ENCODE measurements at regions not wholly inside any gene's neighbourhood (a gene's known extent, or its start where the extent isn't known, plus 50 kb on each side); places are given as distances from the start of the nearest gene placed in this dataset.

- POLR2A ChIA-PET, result interaction anchor here (1.5 to 1.8 kb wide), 2 partner anchors 11 to 13 kb away, joined by 3 to 6 read pairs; no protein-coding TSS in a partner anchor
- CTCF ChIA-PET (ENCODE audit: unreplicated experiment), result no interaction called here
- H3K79me2 ChIP-seq (ENCODE audit: insufficient read depth, low read depth, low read length), result no peaks in the 10 kb centered on the region
- H3K4me3 ChIP-seq (ENCODE audit: low read depth, low read length, poor library complexity, severe bottlenecking), result no peak overlapping the region
- intact Hi-C loops (cut with micrococcal nuclease; ENCODE audit: unreplicated experiment), result no loop called here
- DNase-seq (ENCODE audit: low spot score), result no peak
- H3K9me3 ChIP-seq (ENCODE audit: low read length), result no peaks in the 10 kb centered on the region
- H2AFZ ChIP-seq (ENCODE audit: low read length), result no peak overlapping the region
- H3K36me3 ChIP-seq (ENCODE audit: insufficient read depth, low read length), result no peaks in the 10 kb centered on the region
- H3K4me2 ChIP-seq (ENCODE audit: low read length), result no peak overlapping the region
- no peaks in the 10 kb centered on the region for H4K20me1 ChIP-seq (ENCODE audit: insufficient read depth, low read length)
- H3K9me2 ChIP-seq (ENCODE audit: insufficient read depth, low read length), result no peaks in the 10 kb centered on the region
- H3K4me1 ChIP-seq (ENCODE audit: insufficient read depth, low read length, poor library complexity, severe bottlenecking), result no peaks in the 10 kb centered on the region
- H3K27ac ChIP-seq (ENCODE audit: low read depth, low read length, poor library complexity, severe bottlenecking), result no peak overlapping the region
- BruUV-seq (replicated peaks), result no TSS peak
- no peak for TF ChIP-seq EZH2phosphoT487 (IDR thresholded peaks at IDR 0.05; ENCODE audit: borderline replicate concordance, low read depth, low read length)
- TF ChIP-seq, protein P1, sequence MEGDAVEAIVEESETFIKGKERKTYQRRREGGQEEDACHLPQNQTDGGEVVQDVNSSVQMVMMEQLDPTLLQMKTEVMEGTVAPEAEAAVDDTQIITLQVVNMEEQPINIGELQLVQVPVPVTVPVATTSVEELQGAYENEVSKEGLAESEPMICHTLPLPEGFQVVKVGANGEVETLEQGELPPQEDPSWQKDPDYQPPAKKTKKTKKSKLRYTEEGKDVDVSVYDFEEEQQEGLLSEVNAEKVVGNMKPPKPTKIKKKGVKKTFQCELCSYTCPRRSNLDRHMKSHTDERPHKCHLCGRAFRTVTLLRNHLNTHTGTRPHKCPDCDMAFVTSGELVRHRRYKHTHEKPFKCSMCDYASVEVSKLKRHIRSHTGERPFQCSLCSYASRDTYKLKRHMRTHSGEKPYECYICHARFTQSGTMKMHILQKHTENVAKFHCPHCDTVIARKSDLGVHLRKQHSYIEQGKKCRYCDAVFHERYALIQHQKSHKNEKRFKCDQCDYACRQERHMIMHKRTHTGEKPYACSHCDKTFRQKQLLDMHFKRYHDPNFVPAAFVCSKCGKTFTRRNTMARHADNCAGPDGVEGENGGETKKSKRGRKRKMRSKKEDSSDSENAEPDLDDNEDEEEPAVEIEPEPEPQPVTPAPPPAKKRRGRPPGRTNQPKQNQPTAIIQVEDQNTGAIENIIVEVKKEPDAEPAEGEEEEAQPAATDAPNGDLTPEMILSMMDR (conservative IDR thresholded peaks at IDR 0.05; ENCODE audit: low read length), result no peak
These were observed 127.4 kb upstream of the TMEM161B start for GRCh38 chr5:88396000-88396535.

GRCh38 chr5:88395264-88395663 is 126.6 kb upstream of the TMEM161B start:
- ChIA-PET CTCF (ENCODE audit: unreplicated experiment) (no interaction called here), POLR2A (interaction anchor here (0.6 to 1.8 kb wide), 4 partner anchors 10 to 1000 kb away, joined by 3 to 6 read pairs (median 3); no protein-coding TSS in a partner anchor)
- DNase-seq (ENCODE audit: low spot score), result no peak
- no peaks in the 10 kb centered on the region for H3K9me3 ChIP-seq (ENCODE audit: low read length)
- H3K4me1 ChIP-seq (ENCODE audit: insufficient read depth, low read length, poor library complexity, severe bottlenecking), result no peaks in the 10 kb centered on the region
- intact Hi-C loops (cut with micrococcal nuclease; ENCODE audit: unreplicated experiment), result no loop called here
- H2AFZ ChIP-seq (ENCODE audit: low read length), result no peak overlapping the region
- H3K27ac ChIP-seq (ENCODE audit: low read depth, low read length, poor library complexity, severe bottlenecking), result no peak overlapping the region
- H3K4me2 ChIP-seq (ENCODE audit: low read length), result no peak overlapping the region
- H3K79me2 ChIP-seq (ENCODE audit: insufficient read depth, low read depth, low read length), result no peaks in the 10 kb centered on the region
- no peaks in the 10 kb centered on the region for H3K36me3 ChIP-seq (ENCODE audit: insufficient read depth, low read length)
- BruUV-seq (replicated peaks), result no TSS peak
- TF ChIP-seq, protein P1 (conservative IDR thresholded peaks at IDR 0.05; ENCODE audit: low read length), result no peak
- no peak for TF ChIP-seq EZH2phosphoT487 (IDR thresholded peaks at IDR 0.05; ENCODE audit: borderline replicate concordance, low read depth, low read length)
- H4K20me1 ChIP-seq (ENCODE audit: insufficient read depth, low read length), result no peaks in the 10 kb centered on the region
- no peaks in the 10 kb centered on the region for H3K9me2 ChIP-seq (ENCODE audit: insufficient read depth, low read length)
- H3K4me3 ChIP-seq (ENCODE audit: low read depth, low read length, poor library complexity, severe bottlenecking), result no peak overlapping the region

GRCh38 chr5:88394536-88395175 is 126.0 kb upstream of the TMEM161B start:
- TF ChIP-seq, protein P1 (conservative IDR thresholded peaks at IDR 0.05; ENCODE audit: low read length), result no peak
- H3K36me3 ChIP-seq (ENCODE audit: insufficient read depth, low read length), result no peaks in the 10 kb centered on the region
- intact Hi-C loops (cut with micrococcal nuclease; ENCODE audit: unreplicated experiment), result no loop called here
- no peak overlapping the region for H3K27ac ChIP-seq (ENCODE audit: low read depth, low read length, poor library complexity, severe bottlenecking)
- H4K20me1 ChIP-seq (ENCODE audit: insufficient read depth, low read length), result no peaks in the 10 kb centered on the region
- H3K9me2 ChIP-seq (ENCODE audit: insufficient read depth, low read length), result no peaks in the 10 kb centered on the region
- no peak for DNase-seq (ENCODE audit: low spot score)
- BruUV-seq (replicated peaks), result no TSS peak
- no peak overlapping the region for H2AFZ ChIP-seq (ENCODE audit: low read length)
- H3K4me1 ChIP-seq (ENCODE audit: insufficient read depth, low read length, poor library complexity, severe bottlenecking), result no peaks in the 10 kb centered on the region
- ChIA-PET POLR2A (interaction anchor here (0.6 to 1.8 kb wide), 4 partner anchors 11 to 1000 kb away, joined by 3 to 6 read pairs (median 3); no protein-coding TSS in a partner anchor), CTCF (ENCODE audit: unreplicated experiment) (no interaction called here)
- no peaks in the 10 kb centered on the region for H3K79me2 ChIP-seq (ENCODE audit: insufficient read depth, low read depth, low read length)
- H3K4me3 ChIP-seq (ENCODE audit: low read depth, low read length, poor library complexity, severe bottlenecking), result no peak overlapping the region
- no peak overlapping the region for H3K4me2 ChIP-seq (ENCODE audit: low read length)
- no peaks in the 10 kb centered on the region for H3K9me3 ChIP-seq (ENCODE audit: low read length)
